ENCODE measurements at regions not wholly inside any gene's neighbourhood (a gene's known extent, or its start where the extent isn't known, plus 50 kb on each side); places are given as distances from the start of the nearest gene placed in this dataset.

- intact Hi-C loops (cut with DNase I) = no loop called here
- H3K27ac ChIP-seq = no peak overlapping the region
- peaks cover 0 to 8% of the 10 kb centered on the region in 2 donors for H3K4me1 ChIP-seq
- DNase-seq (no peak), ATAC-seq (no peak)
- H3K27me3 ChIP-seq = no peaks in the 10 kb centered on the region
- H3K36me3 ChIP-seq = no peaks in the 10 kb centered on the region
- no peaks in the 10 kb centered on the region for H3K9me3 ChIP-seq
- TF ChIP-seq CTCF (IDR thresholded peaks at IDR 0.05) = no peak
- no peak overlapping the region for H3K4me3 ChIP-seq
These were observed 1450.7 kb upstream of the TENM3 start for GRCh38 chr4:180792541-180792940.

GRCh38 chr4:180794333-180794732, 1448.9 kb upstream of the TENM3 start:
- Histone ChIP-seq H3K9me3 (no peaks in the 10 kb centered on the region), H3K4me3 (no peak overlapping the region), H3K27ac (no peak overlapping the region), H3K4me1 (peaks cover 0 to 8% of the 10 kb centered on the region in 2 donors), H3K36me3 (no peaks in the 10 kb centered on the region), H3K27me3 (no peaks in the 10 kb centered on the region)
- TF ChIP-seq CTCF (IDR thresholded peaks at IDR 0.05) = no peak
- DNase-seq (no peak), ATAC-seq (no peak)
- intact Hi-C loops (cut with DNase I) = no loop called here

GRCh38 chr4:180798036-180798577, 1445.1 kb upstream of the TENM3 start:
- no peak overlapping the region for H3K27ac ChIP-seq
- H3K27me3 ChIP-seq = no peaks in the 10 kb centered on the region
- H3K9me3 ChIP-seq = no peaks in the 10 kb centered on the region
- peaks cover 0 to 4% of the 10 kb centered on the region in 2 donors for H3K4me1 ChIP-seq
- ATAC-seq (no peak), DNase-seq (no peak)
- intact Hi-C loops (cut with DNase I) = no loop called here
- H3K4me3 ChIP-seq = no peak overlapping the region
- TF ChIP-seq CTCF (IDR thresholded peaks at IDR 0.05) = no peak
- H3K36me3 ChIP-seq = no peaks in the 10 kb centered on the region

GRCh38 chr4:180799798-180800197, 1443.4 kb upstream of the TENM3 start:
- intact Hi-C loops (cut with DNase I) = no loop called here
- Histone ChIP-seq H3K4me1 (no peaks in the 10 kb centered on the region), H3K36me3 (no peaks in the 10 kb centered on the region), H3K4me3 (no peak overlapping the region), H3K27ac (no peak overlapping the region), H3K27me3 (no peaks in the 10 kb centered on the region), H3K9me3 (no peaks in the 10 kb centered on the region)
- DNase-seq (no peak), ATAC-seq (no peak)
- no peak for TF ChIP-seq CTCF (IDR thresholded peaks at IDR 0.05)

GRCh38 chr4:180805101-180805500, 1438.1 kb upstream of the TENM3 start:
- Histone ChIP-seq H3K4me1 (no peaks in the 10 kb centered on the region), H3K4me3 (no peak overlapping the region), H3K27ac (no peak overlapping the region), H3K9me3 (no peaks in the 10 kb centered on the region), H3K36me3 (no peaks in the 10 kb centered on the region), H3K27me3 (no peaks in the 10 kb centered on the region)
- intact Hi-C loops (cut with DNase I) = no loop called here
- ATAC-seq (no peak), DNase-seq (no peak)
- TF ChIP-seq CTCF (IDR thresholded peaks at IDR 0.05) = no peak
